ENCODE measurements at regions not wholly inside any gene's neighbourhood (a gene's known extent, or its start where the extent isn't known, plus 50 kb on each side); places are given as distances from the start of the nearest gene placed in this dataset.

- CTCF ChIA-PET, result interaction anchor here (0.9 to 1.8 kb wide), 4 partner anchors 9 to 245 kb away, joined by 3 to 13 read pairs (median 4); no protein-coding TSS in a partner anchor
- no peak overlapping the region for H3K27ac ChIP-seq (ENCODE audit: low read depth in 2 of 2, low read length in 1 of 2)
- no peak for TF ChIP-seq RAD21 (IDR thresholded peaks at IDR 0.05; ENCODE audit: low read length)
- 0 out of 2 replicates have a peak, but pooled peaks have one; percentile 10 for TF ChIP-seq GABPA (IDR thresholded peaks at IDR 0.05; ENCODE audit: low read depth)
These were observed 240.2 kb upstream of the SLC14A2 start for GRCh38 chr18:45374878-45375630.

GRCh38 chr18:45376193-45376592 is 239.1 kb upstream of the SLC14A2 start:
- Histone ChIP-seq H3K36me3 (replicated peaks in 1 of 2; ENCODE audit: control insufficient read depth in 1 of 2, insufficient read depth in 2 of 2, low read length in 1 of 2) (no peaks in the 10 kb centered on the region), H2AFZ (ENCODE audit: low read depth) (no peak overlapping the region), H4K20me1 (ENCODE audit: insufficient read depth) (no peaks in the 10 kb centered on the region), H3K27ac (ENCODE audit: low read depth in 2 of 2, low read length in 1 of 2) (peak overlapping the region in 1 of 2 experiments; percentile 34; a peak in 1 of 4 replicates), H3K27me3 (ENCODE audit: insufficient read depth) (no peaks in the 10 kb centered on the region), H3K4me3 (ENCODE audit: low read depth in 2 of 2, low read length in 1 of 2) (no peak overlapping the region), H3K79me2 (ENCODE audit: insufficient read depth) (no peaks in the 10 kb centered on the region), H3F3A (replicated peaks; ENCODE audit: insufficient read depth) (no peaks in the 10 kb centered on the region), H3K4me2 (no peak overlapping the region), H3K9me2 (no peaks in the 10 kb centered on the region), H3K9ac (no peak overlapping the region), H3K9me3 (no peaks in the 10 kb centered on the region), H3K4me1 (ENCODE audit: control insufficient read depth in 1 of 2, insufficient read depth in 2 of 2, low read depth in 1 of 2, low read length in 1 of 2) (no peaks in the 10 kb centered on the region; a peak in 1 of 4 replicates)
- TF ChIP-seq NFIC (IDR thresholded peaks at IDR 0.05; ENCODE audit: borderline replicate concordance), result no peak
- no peak for TF ChIP-seq RCOR1 (IDR thresholded peaks at IDR 0.05; ENCODE audit: low read length)
- TF ChIP-seq MXI1 (IDR thresholded peaks at IDR 0.05; ENCODE audit: low read depth, low read length), result no peak
- TF ChIP-seq FOXM1 (IDR thresholded peaks at IDR 0.05; ENCODE audit: low read depth), result no peak
- no peak for TF ChIP-seq NRF1 (IDR thresholded peaks at IDR 0.05; ENCODE audit: low read depth, low read length)
- no peak for TF ChIP-seq FOXJ3 (CRISPR knock-in tag; IDR thresholded peaks at IDR 0.05)
- no peak for TF ChIP-seq TCF12 (IDR thresholded peaks at IDR 0.05)
- TF ChIP-seq ELF1 (IDR thresholded peaks at IDR 0.05), result no peak
- no peak for TF ChIP-seq MAX (IDR thresholded peaks at IDR 0.05; ENCODE audit: low read depth)
- TF ChIP-seq TAF1 (IDR thresholded peaks at IDR 0.05; ENCODE audit: borderline replicate concordance, low read depth, low read length), result no peak
- no peak for TF ChIP-seq USF2 (IDR thresholded peaks at IDR 0.05; ENCODE audit: borderline replicate concordance, low read depth, low read length)
- TF ChIP-seq CTCF (IDR thresholded peaks at IDR 0.05), result no peak
- TF ChIP-seq REST (IDR thresholded peaks at IDR 0.05; ENCODE audit: low read depth, low read length), result no peak
- no peak for TF ChIP-seq TEAD4 (IDR thresholded peaks at IDR 0.05; ENCODE audit: borderline replicate concordance, insufficient read depth)
- TF ChIP-seq RXRA (IDR thresholded peaks at IDR 0.05; ENCODE audit: borderline replicate concordance, low read depth), result no peak
- no peak for TF ChIP-seq POLR2AphosphoS5 (IDR thresholded peaks at IDR 0.05; ENCODE audit: low read depth, low read length)
- CTCF ChIA-PET, result interaction anchor here (0.6 kb wide), 1 partner anchor 8 kb away, joined by 3 read pairs; no protein-coding TSS in a partner anchor
- 95% methylated on average over 2 of the region's 2 CpGs for WGBS (ENCODE audit: low lambda C conversion rate)
- POLR2A ChIA-PET, result no interaction called here
- no peak for DNase-seq

More at GRCh38 chr18:45374878-45375630, 240.2 kb upstream of the SLC14A2 start:
- no peaks in the 10 kb centered on the region for H3F3A ChIP-seq (replicated peaks; ENCODE audit: insufficient read depth)
- H3K9me2 ChIP-seq, result no peaks in the 10 kb centered on the region
- WGBS (ENCODE audit: low lambda C conversion rate), result 71% methylated on average over 6 of the region's 6 CpGs
- H3K79me2 ChIP-seq (ENCODE audit: insufficient read depth), result no peaks in the 10 kb centered on the region
- H4K20me1 ChIP-seq (ENCODE audit: insufficient read depth), result no peaks in the 10 kb centered on the region
- no peak overlapping the region for H3K4me2 ChIP-seq
- H3K9me3 ChIP-seq, result no peaks in the 10 kb centered on the region
- POLR2A ChIA-PET, result no interaction called here
- no peak for DNase-seq
- peak overlapping the region; percentile 19; the same call in 1 of the 2 replicates for H2AFZ ChIP-seq (ENCODE audit: low read depth)
- H3K9ac ChIP-seq, result no peak overlapping the region
- no peaks in the 10 kb centered on the region for H3K27me3 ChIP-seq (ENCODE audit: insufficient read depth)
- H3K4me1 ChIP-seq (ENCODE audit: control insufficient read depth in 1 of 2, insufficient read depth in 2 of 2, low read depth in 1 of 2, low read length in 1 of 2), result peaks cover 0 to 7% of the 10 kb centered on the region in 2 experiments; a peak in 2 of 4 replicates
- no peak overlapping the region for H3K4me3 ChIP-seq (ENCODE audit: low read depth in 2 of 2, low read length in 1 of 2)
- no peaks in the 10 kb centered on the region for H3K36me3 ChIP-seq (replicated peaks in 1 of 2; ENCODE audit: control insufficient read depth in 1 of 2, insufficient read depth in 2 of 2, low read length in 1 of 2)

Data from SK-N-SH (cell line).